Frontal cortex (tissue), 3 donors: ENCODE measurements at regions not wholly inside any gene's neighbourhood (a gene's known extent, or its start where the extent isn't known, plus 50 kb on each side); places are given as distances from the start of the nearest gene placed in this dataset.
"Not testable (repeated sequence)": the region's sequence is repeated elsewhere in the genome, so short reads cannot be mapped to it uniquely, and the experiment has no call there.

Source experiments
- DNase-seq, 2 donors: peaks; one replicate each; pipeline ENCODE4 v3.0.0; 2012; ENCODE audit warnings: low spot score in 2 of 2
- FAIRE-seq: peaks from 2 replicates; lab custom pipeline; 2012; peaks lifted over from hg19 to GRCh38; lab: Jason Lieb, UNC
- donor health status: control.
- donor health status: control.
- donor health status: control.

- DNase-seq, FAIRE-seq: not testable (repeated sequence)
These were observed 105.5 kb upstream of the PCED1B start for GRCh38 chr12:46973937-46974336.

- FAIRE-seq: no peak
These were observed 101.5 kb upstream of the PCED1B start for GRCh38 chr12:46977871-46978375.

GRCh38 chr12:46981622-46982021 lies 97.8 kb upstream of the PCED1B start:
- FAIRE-seq (no peak), DNase-seq (no peak)

More at GRCh38 chr12:46977871-46978375, 101.5 kb upstream of the PCED1B start:
- no peak for DNase-seq

DNA sequence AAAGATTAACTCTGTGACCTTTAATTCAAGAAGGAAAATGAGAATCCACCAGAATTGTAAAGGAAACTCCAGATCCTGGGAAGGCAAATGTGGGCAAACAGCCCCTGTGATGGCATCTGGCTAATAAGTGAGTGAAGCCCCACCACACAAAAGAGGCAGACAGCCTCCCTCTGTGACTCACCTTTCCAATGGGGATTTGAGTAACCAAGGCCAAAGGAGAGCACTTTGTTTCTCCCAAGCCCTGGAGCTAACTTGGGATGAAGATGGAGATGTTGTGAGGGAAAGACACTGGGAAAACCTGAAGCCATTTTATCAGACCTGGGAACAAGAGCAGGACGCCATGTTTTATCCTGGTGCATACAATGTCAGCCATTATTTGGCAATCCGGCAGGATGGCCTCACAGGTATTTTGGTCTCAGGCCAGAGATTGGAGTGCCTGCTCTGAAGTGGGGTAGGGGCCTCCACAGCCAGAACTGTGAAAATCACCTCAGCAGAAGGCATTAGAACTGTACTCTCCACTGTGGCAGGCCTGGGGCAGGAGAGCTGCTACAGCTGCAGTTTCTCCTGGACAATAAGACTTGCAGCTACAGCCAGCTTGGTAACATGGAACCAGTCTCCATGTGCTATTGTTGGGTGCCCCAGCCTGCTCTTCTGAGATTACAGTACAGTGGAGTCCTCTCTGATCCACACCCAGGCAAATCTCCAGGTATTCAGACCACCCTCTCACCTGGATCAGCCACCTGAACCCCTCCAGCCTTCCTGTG lies 96.6 kb upstream of the PCED1B start:
- FAIRE-seq (no peak), DNase-seq (no peak)

DNA sequence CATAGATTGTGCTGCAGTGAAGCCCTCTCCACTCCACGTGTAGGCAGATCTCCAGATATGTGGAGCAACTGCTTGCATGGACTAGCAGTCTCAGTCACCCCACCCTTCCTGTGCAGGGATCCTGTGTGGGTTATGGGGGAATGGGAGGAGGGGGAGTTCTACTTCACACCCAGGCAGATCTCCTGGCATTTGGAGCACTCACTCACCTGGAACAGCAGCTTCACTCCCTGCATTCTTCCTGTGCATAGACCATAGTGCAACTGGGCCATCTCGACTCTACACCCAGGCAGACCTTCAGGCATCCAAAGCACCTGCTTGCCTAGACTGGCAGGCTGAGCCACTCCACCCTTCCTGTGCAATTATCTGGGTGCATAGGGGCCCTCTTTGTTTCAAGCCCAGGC lies 96.0 kb upstream of the PCED1B start:
- no peak for DNase-seq
- no peak for FAIRE-seq

DNA sequence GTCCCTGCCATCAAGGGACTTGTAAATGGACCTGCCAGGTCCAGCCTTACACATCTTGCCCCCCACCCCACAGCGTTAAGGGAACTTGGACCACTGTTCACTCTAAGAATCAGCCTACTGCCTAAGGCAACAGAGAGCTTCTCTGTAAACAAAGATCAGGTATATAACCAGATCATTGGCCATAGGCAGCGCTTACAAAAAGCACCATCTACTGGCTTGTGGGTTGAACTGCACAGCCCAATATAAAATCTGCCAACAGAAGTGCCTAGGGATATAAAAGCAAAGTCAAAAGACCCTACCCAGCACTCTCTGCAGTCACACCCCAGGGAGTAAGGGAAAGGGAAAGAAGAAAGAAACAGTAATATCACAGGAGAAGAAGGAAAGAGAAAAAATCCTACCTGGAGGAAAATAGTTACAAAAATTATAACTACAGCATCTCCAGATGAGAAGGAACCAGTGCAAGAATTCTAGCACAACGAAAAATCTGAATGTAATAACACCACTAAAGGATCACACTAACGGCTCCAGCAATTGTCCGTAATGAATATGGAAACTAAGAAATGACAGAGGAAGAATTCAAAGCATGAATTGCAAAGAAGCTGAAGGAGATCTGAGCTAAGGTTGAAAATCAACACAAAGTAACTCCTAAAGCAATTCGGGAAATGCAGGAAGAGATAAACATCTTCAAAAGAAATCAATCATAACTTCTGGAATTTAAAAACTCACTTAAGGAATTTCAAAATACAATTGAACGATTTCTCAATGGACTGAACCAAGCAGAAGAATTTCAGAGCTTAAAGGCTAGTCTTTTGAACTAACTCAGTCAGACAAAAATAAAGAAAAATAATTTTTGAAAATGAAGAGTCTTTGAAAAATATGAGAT lies 95.2 kb upstream of the PCED1B start:
- DNase-seq (peak in 1 of 2 donors; percentile 14), FAIRE-seq (no peak)

GRCh38 chr12:46985816-46986215 lies 93.6 kb upstream of the PCED1B start:
- FAIRE-seq: no peak
- DNase-seq: no peak

- not testable (repeated sequence) for DNase-seq, FAIRE-seq
These were observed 91.3 kb upstream of the PCED1B start for GRCh38 chr12:46988122-46988521.

DNA sequence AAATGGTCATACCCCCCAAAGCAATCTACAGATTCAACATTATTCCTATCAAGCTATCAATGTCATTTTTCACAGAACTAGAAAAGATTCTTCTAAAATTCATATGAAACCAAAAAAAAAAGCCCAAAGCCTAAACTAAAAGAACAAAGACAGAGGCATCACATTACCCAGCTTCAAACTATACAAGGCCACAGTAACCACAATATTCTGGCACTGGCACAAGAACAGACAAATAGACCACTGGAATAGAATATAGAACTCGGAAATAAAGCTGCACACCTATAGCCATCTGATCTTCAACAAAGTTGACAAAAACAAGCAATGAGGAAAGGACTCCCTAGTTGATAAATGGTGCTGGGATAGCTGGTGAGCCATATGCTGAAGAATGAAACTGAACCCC lies 89.2 kb upstream of the PCED1B start:
- no peak for FAIRE-seq
- DNase-seq: no peak

- not testable (repeated sequence) for FAIRE-seq, DNase-seq
These were observed 87.4 kb upstream of the PCED1B start for GRCh38 chr12:46992051-46992450.

DNA sequence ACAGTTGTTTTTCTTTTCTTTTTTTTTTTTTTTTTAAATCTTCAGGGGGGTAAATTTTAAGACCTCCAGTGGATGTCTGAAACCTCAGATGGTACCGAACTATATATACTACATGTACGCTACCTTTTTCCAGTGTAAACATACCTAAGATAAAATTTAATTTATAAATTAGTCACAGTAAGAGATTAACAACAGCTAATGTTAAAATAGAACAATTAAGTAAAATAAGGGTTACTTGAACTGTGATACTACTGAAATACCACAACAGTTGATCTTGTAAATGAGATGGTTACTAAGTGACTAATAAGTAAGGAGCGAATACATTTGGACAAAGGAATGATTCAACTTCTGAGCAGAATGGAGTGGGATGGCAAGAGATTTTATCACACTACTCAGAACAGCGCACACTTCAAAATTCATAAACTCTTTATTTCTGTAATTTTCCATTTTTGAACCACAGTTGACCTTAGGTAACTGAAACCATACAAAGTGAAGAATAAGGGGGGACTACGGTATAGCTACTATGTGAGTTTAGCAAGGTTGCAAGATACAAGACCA lies 80.5 kb upstream of the PCED1B start:
- no peak for FAIRE-seq

DNA sequence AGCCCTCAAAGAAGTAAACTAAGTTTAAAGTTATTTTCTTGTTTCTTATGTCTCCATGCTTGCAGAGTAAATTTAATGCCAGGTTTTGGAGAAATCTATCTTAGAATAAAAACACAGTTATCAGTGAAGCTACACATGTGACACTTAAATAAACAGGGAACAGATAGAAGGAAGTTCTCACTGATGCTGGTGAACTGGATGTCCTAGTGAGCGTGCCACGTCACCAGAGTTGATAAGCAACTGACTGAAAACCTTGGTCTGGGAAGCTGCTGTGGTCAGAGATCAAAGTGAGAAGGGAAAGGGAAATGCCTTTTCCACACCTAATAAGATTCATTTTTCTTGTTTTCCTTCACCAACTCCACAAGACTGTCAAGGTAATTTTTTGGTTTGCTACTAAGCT lies 74.8 kb upstream of the PCED1B start:
- FAIRE-seq (no peak), DNase-seq (no peak)

More for the DNA sequence above, 80.5 kb upstream of the PCED1B start:
- DNase-seq: no peak

GRCh38 chr12:47007048-47007447 lies 72.4 kb upstream of the PCED1B start:
- FAIRE-seq: no peak

DNA sequence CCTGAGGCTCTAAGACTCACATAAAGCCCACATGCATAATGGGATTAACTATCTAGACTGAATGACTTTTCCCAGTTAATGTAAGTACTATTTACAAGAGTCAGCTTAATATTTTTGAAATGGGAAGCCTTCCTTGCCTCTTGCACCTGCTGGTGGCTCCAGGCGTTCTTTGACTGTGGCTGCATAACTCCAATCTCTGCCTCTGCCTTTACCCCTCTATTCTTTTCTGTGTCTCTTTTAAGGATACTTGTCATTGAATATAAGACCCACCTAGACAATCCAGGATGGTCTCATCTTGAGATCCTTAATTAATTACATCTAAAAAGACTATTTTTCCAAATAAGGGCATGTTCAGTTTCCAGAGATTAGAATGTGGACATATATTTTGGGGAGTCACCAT lies 66.9 kb upstream of the PCED1B start:
- DNase-seq (no peak), FAIRE-seq (no peak)

More at GRCh38 chr12:47007048-47007447, 72.4 kb upstream of the PCED1B start:
- no peak for DNase-seq

- DNase-seq (no peak), FAIRE-seq (no peak)
These were observed 64.9 kb upstream of the PCED1B start for GRCh38 chr12:47014474-47014873.

DNA sequence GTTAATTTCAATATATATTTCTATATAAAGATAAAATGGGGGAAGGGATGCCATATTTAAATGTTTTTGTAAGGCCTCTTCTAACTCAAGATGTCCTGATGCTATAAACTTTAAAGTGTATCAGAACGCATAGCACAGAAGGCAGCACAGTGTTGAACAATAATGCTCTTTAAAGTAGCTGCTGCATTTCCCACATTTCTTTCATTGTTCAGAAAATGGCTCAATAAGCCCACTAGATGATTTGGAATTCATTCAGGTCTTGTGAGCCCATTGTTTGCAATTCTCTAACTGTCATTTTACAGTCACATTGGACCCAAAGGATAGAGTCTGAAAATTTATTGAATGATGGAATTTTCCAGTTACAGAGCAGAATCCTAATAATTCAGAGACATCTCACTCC lies 64.0 kb upstream of the PCED1B start:
- no peak for FAIRE-seq
- DNase-seq: no peak

DNA sequence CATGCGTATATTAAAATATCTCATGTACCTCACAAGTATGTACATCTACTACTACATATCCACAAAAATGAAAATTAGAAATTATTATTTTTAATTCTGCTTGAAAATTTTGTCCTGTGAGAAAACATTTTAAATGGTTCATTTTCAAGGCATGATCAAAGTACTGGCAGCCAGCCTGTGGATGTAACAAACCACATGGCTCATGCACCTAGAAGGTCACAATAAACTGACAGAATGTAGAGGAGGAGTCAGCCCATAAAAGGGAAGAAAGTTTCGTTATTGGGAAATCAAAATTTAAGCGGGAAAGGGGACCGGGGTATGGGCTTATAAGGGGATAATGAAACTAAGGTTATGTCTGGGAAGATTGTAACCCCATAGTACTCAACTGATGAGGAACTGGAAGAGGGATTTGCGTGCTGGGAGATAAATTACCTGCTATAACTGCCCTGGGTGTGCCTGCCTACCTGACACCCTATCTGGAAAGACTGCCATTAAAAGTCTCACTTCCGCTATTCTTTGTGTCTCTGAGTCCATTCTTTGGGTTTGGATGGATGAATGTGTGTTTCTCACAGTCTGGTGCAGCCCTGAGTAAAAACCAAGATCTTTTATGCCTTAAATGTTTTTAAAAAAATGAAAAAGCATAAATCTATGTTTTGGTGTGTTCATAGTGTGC lies 62.2 kb upstream of the PCED1B start:
- FAIRE-seq: no peak

DNA sequence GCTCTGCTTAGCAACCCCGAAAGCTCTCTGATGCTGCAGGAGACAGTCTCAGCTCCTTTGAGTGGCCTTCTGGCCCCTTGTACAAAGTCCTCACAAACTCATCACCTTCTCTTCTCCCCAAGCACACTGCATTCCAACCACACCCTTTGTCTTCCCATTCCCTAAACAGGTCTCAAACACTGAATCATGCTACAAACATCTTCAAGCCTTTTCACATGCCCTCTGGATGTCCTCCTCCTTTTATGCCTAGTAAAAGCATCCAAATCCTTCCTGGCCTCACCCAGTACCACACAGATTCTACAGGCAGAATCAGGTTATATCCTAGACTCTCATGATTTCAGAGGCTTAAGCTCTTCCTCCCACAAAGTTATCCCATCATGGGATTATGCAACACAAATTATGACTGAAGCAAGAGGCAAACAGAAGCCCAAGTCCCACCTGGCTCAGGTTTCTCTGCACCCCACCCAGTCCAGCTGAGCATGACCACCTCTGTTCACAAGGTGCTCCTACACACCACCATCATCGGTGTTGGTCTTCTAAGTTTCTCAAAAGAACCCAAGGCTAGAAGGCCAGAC lies 61.4 kb upstream of the PCED1B start:
- DNase-seq (no peak), FAIRE-seq (no peak)

More for the DNA sequence above, 62.2 kb upstream of the PCED1B start:
- DNase-seq: no peak

- DNase-seq (no peak), FAIRE-seq (no peak)
These were observed 59.1 kb upstream of the PCED1B start for GRCh38 chr12:47020211-47020821.
